ENCODE measurements at regions not wholly inside any gene's neighbourhood (a gene's known extent, or its start where the extent isn't known, plus 50 kb on each side); places are given as distances from the start of the nearest gene placed in this dataset.
"Not testable (repeated sequence)": the region's sequence is repeated elsewhere in the genome, so short reads cannot be mapped to it uniquely, and the experiment has no call there.

- peak; percentile 4 for DNase-seq
Observed at GRCh38 chr10:8174762-8175161, 120.3 kb downstream of the GATA3 start.

DNA sequence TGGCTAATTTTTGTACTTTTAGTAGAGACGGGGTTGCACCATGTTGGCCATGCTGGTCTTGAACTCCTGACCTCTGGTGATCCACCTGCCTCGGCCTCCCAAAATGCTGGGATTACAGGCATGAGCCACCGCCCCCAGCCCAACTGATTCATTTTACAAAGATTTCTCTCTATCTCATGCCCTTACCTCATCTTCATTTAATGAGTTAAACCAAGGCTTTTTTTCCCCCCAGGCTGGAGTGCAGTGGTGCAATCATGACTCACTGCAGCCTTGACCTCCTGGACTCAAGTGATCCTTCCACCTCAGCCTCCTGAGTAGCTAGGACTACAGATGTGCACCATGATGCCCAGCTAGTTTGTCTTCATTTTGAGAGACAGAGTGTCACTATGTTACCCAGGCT lies 123.0 kb downstream of the GATA3 start:
- not testable (repeated sequence) for DNase-seq

DNA sequence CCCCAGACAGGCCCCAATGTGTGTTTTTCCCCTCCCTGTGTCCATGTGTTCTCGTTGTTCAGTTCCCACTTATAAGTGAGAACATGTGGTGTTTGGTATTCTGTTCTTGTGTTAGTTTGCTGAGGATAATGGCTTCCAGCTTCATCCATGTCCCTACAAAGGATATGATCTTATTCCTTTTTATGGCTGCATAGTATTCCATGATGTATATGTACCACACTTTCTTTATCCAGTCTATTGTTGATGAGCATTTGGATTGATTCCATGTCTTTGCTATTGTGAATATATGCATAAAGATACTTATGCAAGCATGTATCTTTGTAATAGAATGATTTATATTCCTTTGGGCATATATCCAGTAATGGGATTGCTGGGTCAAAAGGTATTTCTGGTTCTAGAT lies 125.3 kb downstream of the GATA3 start:
- not testable (repeated sequence) for DNase-seq

- DNase-seq, result no peak
Observed at GRCh38 chr10:8180360-8181109, 126.0 kb downstream of the GATA3 start.

DNA sequence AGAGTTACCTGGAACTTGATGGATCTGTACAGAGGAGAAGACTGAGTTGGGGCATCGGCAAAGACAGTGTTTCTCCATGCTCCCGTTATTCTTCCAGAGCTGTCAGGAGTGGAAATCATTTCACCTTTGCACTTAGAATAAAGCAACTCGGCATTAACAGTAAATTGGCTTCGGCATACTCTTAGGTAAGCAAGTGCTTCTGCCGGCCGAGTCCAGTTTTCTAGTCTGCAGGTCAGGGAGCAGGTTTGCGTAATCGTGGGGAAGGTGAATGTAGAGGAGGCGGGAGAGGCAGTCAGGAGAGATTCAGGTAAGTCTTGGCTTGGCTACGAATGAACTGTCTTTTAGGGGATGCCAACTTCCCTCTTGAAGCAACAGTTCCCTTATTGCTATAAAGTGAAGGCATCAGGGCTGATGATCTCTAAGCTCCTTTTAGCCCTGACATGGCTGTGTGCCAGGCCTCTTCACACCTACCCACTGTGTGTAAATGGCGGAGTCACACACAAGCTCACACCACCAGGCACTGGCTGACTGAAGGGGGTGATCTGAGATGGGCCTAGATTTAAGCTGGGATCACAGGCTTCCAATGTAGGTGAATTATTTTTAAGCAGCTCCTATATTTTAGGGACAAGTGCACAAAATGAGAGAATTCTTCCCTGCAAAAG lies 127.1 kb downstream of the GATA3 start:
- DNase-seq, result no peak

- no peak for DNase-seq
Observed at GRCh38 chr10:8182806-8183205, 128.3 kb downstream of the GATA3 start.

- DNase-seq, result peak; percentile 26
Observed at GRCh38 chr10:8183241-8183704, 128.8 kb downstream of the GATA3 start.

- no peak for DNase-seq
Observed at GRCh38 chr10:8187171-8187666, 132.7 kb downstream of the GATA3 start.

DNA sequence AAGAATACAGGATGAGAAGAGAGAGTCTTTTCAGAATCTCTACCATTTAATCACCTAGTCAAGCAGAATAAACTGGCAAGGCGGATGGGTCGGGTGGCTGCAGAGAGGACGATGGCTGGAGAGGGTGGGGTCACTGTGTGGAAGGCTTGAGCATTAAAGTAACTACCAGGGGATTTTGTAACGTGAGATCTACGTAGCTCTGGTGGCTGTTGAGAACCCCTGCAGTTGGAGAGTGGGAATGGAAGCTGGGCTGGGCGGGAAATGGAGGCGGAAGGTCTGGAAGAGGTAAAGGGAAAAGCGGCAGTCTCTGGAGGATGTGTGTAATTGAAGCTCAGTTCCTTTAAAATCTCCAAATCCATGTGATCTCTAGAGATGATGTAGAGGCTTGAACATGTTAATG lies 135.0 kb downstream of the GATA3 start:
- DNase-seq, result no peak

GRCh38 chr10:8192301-8192700 lies 137.8 kb downstream of the GATA3 start:
- no peak for DNase-seq

GRCh38 chr10:8193546-8193945 lies 139.1 kb downstream of the GATA3 start:
- DNase-seq, result no peak

GRCh38 chr10:8194050-8194449 lies 139.6 kb downstream of the GATA3 start:
- DNase-seq, result no peak

- no peak for DNase-seq
Observed at GRCh38 chr10:8206882-8207281, 152.4 kb downstream of the GATA3 start.

DNA sequence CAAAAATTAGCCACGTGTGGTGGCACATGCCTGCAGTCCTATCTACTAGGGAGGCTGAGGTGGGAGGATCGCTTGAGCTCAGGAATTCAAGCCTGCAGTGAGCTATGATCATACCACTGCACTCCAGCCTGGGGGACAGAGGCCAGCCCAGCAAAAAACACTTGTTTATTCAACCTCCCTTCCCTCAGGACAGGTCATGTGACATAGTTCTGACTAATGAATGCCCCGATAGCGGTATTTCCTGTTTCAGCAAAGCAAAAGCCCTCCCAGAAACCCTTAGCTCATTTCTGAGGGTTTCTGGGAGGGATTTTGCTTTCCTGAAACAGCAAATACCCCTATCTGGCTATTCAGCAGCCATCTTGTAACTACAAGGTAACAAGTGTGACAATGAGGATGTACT lies 157.1 kb downstream of the GATA3 start:
- DNase-seq, result peak; percentile 2

DNA sequence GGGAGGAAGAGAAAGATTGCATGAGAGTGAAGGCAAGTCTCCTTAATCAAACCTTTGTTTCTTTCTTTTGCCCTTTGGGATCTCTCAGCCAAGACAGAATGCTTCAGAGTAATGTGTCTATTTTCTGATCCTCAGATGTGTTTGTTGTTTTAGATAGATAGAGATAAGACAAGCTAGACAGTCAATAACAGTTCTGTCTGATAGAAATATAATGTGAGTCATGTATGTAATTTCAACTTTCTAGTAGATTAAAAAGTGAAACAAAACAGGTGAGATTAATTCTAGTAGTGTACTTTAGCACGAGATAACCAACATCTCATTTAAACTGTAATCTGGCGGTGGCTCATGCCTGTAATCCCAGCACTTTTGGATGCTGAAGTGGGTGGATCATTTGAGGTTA lies 159.2 kb downstream of the GATA3 start:
- DNase-seq, result no peak

DNA sequence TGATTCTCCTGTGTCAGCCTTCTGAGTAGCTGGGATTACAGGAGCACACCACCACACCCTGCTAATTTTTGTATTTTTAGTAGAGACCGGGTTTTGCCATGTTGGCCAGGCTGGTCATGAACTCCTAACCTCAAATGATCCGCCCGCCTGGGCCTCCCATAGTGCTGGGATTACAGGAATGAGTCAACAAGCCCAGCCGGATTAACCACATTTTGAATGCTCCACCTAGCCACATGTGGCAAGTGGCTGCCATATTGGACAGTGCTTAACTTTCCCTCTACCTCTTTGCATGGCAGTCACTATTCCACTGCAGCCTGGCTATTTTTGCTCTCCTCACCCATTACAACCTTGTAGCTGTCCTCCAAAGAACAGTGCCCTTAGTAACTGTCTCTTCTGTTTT lies 160.1 kb downstream of the GATA3 start:
- no peak for DNase-seq

DNA sequence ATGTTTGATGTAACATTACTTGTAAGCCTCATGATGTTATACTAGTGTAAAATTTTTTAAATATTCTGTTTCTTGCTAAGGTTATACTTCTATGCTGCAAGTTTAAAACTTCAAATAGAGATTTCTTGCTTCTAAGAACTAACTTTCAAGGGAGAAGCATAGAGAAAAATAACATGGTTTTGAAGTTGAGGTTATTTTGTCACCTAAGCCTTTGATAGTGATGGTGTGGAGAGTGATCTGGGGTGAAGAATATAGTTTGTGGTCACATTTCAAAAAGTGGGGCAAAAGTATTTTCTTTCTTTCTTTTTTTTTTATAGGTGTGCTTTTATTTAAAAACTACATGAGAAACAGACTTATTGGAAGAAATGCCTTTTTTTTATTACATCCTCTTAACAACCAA lies 162.4 kb downstream of the GATA3 start:
- DNase-seq, result no peak

GRCh38 chr10:8221451-8221850 lies 167.0 kb downstream of the GATA3 start:
- DNase-seq, result no peak

DNA sequence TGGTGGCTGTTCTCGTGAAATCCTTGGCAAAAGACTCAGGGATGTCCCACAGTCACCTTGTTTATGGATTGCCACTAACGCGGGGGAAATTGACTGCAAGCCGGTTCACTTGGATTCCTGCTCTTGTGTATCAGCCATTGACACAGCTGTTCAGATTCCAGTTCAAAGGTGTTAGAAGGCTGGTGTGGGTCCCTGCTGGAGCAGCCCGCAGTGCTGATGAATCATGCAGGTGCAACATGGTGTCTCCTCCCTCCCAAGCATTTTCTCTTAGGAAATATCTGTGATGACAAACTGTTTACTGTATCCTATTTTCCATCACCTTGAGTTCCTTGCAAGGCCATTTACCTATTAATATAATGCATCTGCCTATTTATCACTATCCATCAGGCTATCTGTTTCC lies 170.1 kb downstream of the GATA3 start:
- DNase-seq, result no peak

GRCh38 chr10:8225187-8225586 lies 170.7 kb downstream of the GATA3 start:
- DNase-seq, result no peak

- DNase-seq, result no peak
Observed at GRCh38 chr10:8227246-8227645, 172.8 kb downstream of the GATA3 start.

GRCh38 chr10:8229153-8229552 lies 174.7 kb downstream of the GATA3 start:
- DNase-seq, result peak; percentile 1

DNA sequence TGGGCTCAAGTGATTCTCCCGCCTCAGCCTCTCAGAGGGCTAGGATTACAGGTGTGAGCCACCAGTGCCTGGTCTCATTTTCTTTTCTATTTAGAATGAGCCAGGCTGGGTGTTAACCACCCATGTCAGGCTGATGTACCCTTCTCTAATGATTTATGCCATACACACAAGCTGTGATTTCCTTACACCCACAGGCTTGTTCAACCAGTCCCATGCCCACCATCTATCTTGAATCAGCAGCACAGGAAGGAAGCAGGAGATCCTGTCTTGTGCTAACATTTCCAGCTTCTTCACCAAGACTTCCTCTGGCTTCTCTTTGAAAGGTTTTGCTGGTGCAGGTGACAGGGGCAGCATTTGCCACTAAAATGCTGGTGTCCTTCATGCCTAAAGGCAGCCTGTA lies 176.4 kb downstream of the GATA3 start:
- no peak for DNase-seq

DNA sequence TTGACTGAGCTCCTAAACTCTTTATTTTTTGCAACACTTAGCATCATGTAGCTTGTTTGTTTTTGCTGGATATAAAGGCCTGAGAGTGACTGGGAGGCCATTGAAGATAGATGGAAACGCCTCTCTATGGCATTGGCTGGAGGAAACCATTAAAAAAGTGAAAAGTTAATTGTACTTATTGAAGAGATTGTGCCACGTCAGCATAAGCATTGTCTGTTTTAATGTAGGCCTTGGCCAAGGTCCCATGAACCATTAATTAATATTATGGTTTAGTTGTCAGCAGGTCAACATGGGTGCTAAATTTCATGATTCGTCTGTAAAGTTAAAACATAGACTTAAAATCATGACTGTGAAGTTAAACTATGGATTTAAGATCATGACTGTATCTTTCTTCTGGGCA lies 178.6 kb downstream of the GATA3 start:
- no peak for DNase-seq
